WTC11 (cell line): ENCODE measurements at regions not wholly inside any gene's neighbourhood (a gene's known extent, or its start where the extent isn't known, plus 50 kb on each side); places are given as distances from the start of the nearest gene placed in this dataset.

ENCODE experiments used
- ATAC-seq: fragments of 200-7000 bp; cut with Tn5 transposase; 2 replicates; pipeline ENCODE4 v1.10.0; 2021; ENCODE audit warnings: mild to moderate bottlenecking, moderate library complexity
- CTCF ChIA-PET: fragments of 300-600 bp; sonication (Branson Sonifier 250); formaldehyde crosslinking; loops from one replicate; lab custom pipeline; 2021; ENCODE audit warnings: antibody characterized with exemption; lab: Charles Lee
- POLR2A ChIA-PET: fragments of 350-600 bp; sonication (Branson Sonifier 250); formaldehyde crosslinking; loops from one replicate; lab custom pipeline; 2021; ENCODE audit warnings: antibody characterized with exemption; lab: Charles Lee
- DNase-seq: peaks from one replicate; pipeline ENCODE4 v3.0.0; 2021; ENCODE audit warnings: low spot score
- H3K27ac Mint-ChIP-seq: 2 replicates; pipeline ENCODE4 v1.8.0; 2021; ENCODE audit warnings: mixed read lengths
- H3K27me3 Mint-ChIP-seq: 2 replicates; pipeline ENCODE4 v1.8.0; 2021; ENCODE audit warnings: low read depth, mild to moderate bottlenecking, moderate library complexity, mixed read lengths
- H3K36me3 Mint-ChIP-seq: 2 replicates; pipeline ENCODE4 v1.8.0; 2021; ENCODE audit warnings: mixed read lengths
- H3K4me1 Mint-ChIP-seq: 2 replicates; pipeline ENCODE4 v1.8.0; 2022; ENCODE audit warnings: mixed read lengths
- H3K4me3 Mint-ChIP-seq: 2 replicates; pipeline ENCODE4 v1.8.0; 2021; ENCODE audit warnings: mild to moderate bottlenecking, moderate library complexity, mixed read lengths
- H3K9me3 Mint-ChIP-seq: 2 replicates; pipeline ENCODE4 v1.8.0; 2021; ENCODE audit warnings: mixed read lengths
- CBFB ChIP-seq: sonication (generic); formaldehyde crosslinking; IDR thresholded peaks from 2 replicates; pipeline ENCODE4 v1.8.1; 2022; ENCODE audit warnings: mild to moderate bottlenecking, low read depth, missing genetic modification reagents
- CREB1 ChIP-seq: sonication (generic); formaldehyde crosslinking; IDR thresholded peaks from 2 replicates; pipeline ENCODE4 v1.8.0; 2023; ENCODE audit warnings: mild to moderate bottlenecking, missing genetic modification reagents
- CREM ChIP-seq: sonication (generic); formaldehyde crosslinking; IDR thresholded peaks from 2 replicates; pipeline ENCODE4 v1.8.1; 2022; ENCODE audit warnings: mild to moderate bottlenecking, missing genetic modification reagents, moderate library complexity
- FOXK1 ChIP-seq: sonication (generic); formaldehyde crosslinking; IDR thresholded peaks from 2 replicates; pipeline ENCODE4 v1.8.0; 2022; ENCODE audit warnings: mild to moderate bottlenecking, moderate library complexity, missing genetic modification reagents
- GRHL2 ChIP-seq: fragments of 250-450 bp; sonication (Bioruptor Pico); IDR thresholded peaks from 2 replicates; pipeline ENCODE4 v1.8.0; 2022; ENCODE audit warnings: mild to moderate bottlenecking, moderate library complexity; ENCODE audit not compliant: insufficient replicate concordance, severe bottlenecking
- GTF2I ChIP-seq: fragments of 250-450 bp; sonication (Bioruptor Pico); conservative IDR thresholded peaks from 2 replicates; pipeline ENCODE4 v1.4.0; 2021; ENCODE audit warnings: mild to moderate bottlenecking
- JAZF1 ChIP-seq: fragments of 250-450 bp; sonication (Bioruptor Pico); IDR thresholded peaks from 2 replicates; pipeline ENCODE4 v1.9.0; 2021; ENCODE audit warnings: moderate library complexity, mild to moderate bottlenecking, inconsistent platforms
- JUN ChIP-seq: sonication (generic); formaldehyde crosslinking; IDR thresholded peaks from 2 replicates; pipeline ENCODE4 v1.8.0; 2023; ENCODE audit warnings: mild to moderate bottlenecking, missing genetic modification reagents
- KAT7 ChIP-seq: sonication (generic); formaldehyde crosslinking; IDR thresholded peaks from 2 replicates; pipeline ENCODE4 v1.8.1; 2023; ENCODE audit warnings: missing genetic modification reagents, mild to moderate bottlenecking, borderline replicate concordance
- RORB ChIP-seq: fragments of 250-450 bp; sonication (Bioruptor Pico); IDR thresholded peaks from 2 replicates; pipeline ENCODE4 v1.9.0; 2021; ENCODE audit warnings: mild to moderate bottlenecking
- SMAD3 ChIP-seq: sonication (generic); formaldehyde crosslinking; IDR thresholded peaks from 2 replicates; pipeline ENCODE4 v1.8.0; 2022; ENCODE audit warnings: missing genetic modification reagents, mild to moderate bottlenecking, borderline replicate concordance
- TEAD4 ChIP-seq: sonication (generic); formaldehyde crosslinking; IDR thresholded peaks from 2 replicates; pipeline ENCODE4 v1.8.0; 2022; ENCODE audit warnings: mild to moderate bottlenecking, missing genetic modification reagents
- ZBTB21 ChIP-seq: sonication (generic); formaldehyde crosslinking; IDR thresholded peaks from 2 replicates; pipeline ENCODE4 v1.8.1; 2023; ENCODE audit warnings: mild to moderate bottlenecking, missing genetic modification reagents, borderline replicate concordance
- ZNF138 ChIP-seq: sonication (generic); formaldehyde crosslinking; conservative IDR thresholded peaks from 2 replicates; pipeline ENCODE4 v1.8.1; 2022; ENCODE audit warnings: mild to moderate bottlenecking, moderate library complexity, missing genetic modification reagents
- ZNF219 ChIP-seq: sonication (generic); formaldehyde crosslinking; IDR thresholded peaks from 2 replicates; pipeline ENCODE4 v1.8.0; 2023; ENCODE audit warnings: missing genetic modification reagents, mild to moderate bottlenecking, borderline replicate concordance
- TF ChIP-seq, protein P1 (sequence below): fragments of 250-450 bp; sonication (Bioruptor Pico); IDR thresholded peaks from 2 replicates; pipeline ENCODE4 v1.9.0; 2021; ENCODE audit warnings: mild to moderate bottlenecking, borderline replicate concordance
- TF ChIP-seq, protein P2 (sequence below): sonication (generic); formaldehyde crosslinking; IDR thresholded peaks from 2 replicates; pipeline ENCODE4 v1.8.0; 2023; ENCODE audit warnings: missing genetic modification reagents, mild to moderate bottlenecking, borderline replicate concordance
- TF ChIP-seq, protein P3 (sequence below): sonication (generic); formaldehyde crosslinking; IDR thresholded peaks from 2 replicates; pipeline ENCODE4 v1.8.1; 2022; ENCODE audit warnings: mild to moderate bottlenecking, moderate library complexity, missing genetic modification reagents
- TF ChIP-seq, protein P4 (sequence below): sonication (generic); formaldehyde crosslinking; IDR thresholded peaks from 2 replicates; pipeline ENCODE4 v1.8.0; 2022; ENCODE audit warnings: missing genetic modification reagents
- TF ChIP-seq, protein P5 (sequence below): sonication (generic); formaldehyde crosslinking; IDR thresholded peaks from 2 replicates; pipeline ENCODE4 v1.8.0; 2023; ENCODE audit warnings: missing genetic modification reagents
- TF ChIP-seq, protein P6 (sequence below): fragments of 250-450 bp; sonication (Bioruptor Pico); conservative IDR thresholded peaks from 2 replicates; pipeline ENCODE4 v1.9.0; 2021; ENCODE audit warnings: mild to moderate bottlenecking

DNA sequence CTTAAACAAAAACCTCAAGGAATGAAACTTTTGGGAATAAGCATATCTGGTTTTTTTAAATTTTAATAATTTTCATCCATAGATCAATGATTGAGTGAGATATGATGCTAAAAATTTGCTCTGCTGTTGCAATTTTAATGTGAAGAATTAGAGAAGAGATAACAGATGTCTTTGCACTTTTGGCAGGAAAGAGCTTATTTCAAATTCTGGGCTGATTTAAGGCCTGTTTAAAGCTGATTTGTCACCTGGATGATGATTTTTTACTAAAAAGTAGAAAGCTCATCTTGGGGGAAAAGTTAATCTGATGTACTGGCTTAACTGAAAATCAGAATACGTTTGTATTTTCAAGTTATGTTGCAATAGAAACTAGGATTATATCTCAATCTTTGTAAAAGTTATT lies 268.9 kb upstream of the NOVA1 start (continued):
- TF ChIP-seq GTF2I (CRISPR knock-in tag) (no peak), CBFB (no peak), CREB1 (CRISPR knock-in tag) (no peak), RORB (CRISPR knock-in tag) (no peak), JAZF1 (CRISPR knock-in tag) (no peak)
- TF ChIP-seq, protein P1, sequence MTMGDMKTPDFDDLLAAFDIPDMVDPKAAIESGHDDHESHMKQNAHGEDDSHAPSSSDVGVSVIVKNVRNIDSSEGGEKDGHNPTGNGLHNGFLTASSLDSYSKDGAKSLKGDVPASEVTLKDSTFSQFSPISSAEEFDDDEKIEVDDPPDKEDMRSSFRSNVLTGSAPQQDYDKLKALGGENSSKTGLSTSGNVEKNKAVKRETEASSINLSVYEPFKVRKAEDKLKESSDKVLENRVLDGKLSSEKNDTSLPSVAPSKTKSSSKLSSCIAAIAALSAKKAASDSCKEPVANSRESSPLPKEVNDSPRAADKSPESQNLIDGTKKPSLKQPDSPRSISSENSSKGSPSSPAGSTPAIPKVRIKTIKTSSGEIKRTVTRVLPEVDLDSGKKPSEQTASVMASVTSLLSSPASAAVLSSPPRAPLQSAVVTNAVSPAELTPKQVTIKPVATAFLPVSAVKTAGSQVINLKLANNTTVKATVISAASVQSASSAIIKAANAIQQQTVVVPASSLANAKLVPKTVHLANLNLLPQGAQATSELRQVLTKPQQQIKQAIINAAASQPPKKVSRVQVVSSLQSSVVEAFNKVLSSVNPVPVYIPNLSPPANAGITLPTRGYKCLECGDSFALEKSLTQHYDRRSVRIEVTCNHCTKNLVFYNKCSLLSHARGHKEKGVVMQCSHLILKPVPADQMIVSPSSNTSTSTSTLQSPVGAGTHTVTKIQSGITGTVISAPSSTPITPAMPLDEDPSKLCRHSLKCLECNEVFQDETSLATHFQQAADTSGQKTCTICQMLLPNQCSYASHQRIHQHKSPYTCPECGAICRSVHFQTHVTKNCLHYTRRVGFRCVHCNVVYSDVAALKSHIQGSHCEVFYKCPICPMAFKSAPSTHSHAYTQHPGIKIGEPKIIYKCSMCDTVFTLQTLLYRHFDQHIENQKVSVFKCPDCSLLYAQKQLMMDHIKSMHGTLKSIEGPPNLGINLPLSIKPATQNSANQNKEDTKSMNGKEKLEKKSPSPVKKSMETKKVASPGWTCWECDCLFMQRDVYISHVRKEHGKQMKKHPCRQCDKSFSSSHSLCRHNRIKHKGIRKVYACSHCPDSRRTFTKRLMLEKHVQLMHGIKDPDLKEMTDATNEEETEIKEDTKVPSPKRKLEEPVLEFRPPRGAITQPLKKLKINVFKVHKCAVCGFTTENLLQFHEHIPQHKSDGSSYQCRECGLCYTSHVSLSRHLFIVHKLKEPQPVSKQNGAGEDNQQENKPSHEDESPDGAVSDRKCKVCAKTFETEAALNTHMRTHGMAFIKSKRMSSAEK (CRISPR knock-in tag), result no peak

DNA sequence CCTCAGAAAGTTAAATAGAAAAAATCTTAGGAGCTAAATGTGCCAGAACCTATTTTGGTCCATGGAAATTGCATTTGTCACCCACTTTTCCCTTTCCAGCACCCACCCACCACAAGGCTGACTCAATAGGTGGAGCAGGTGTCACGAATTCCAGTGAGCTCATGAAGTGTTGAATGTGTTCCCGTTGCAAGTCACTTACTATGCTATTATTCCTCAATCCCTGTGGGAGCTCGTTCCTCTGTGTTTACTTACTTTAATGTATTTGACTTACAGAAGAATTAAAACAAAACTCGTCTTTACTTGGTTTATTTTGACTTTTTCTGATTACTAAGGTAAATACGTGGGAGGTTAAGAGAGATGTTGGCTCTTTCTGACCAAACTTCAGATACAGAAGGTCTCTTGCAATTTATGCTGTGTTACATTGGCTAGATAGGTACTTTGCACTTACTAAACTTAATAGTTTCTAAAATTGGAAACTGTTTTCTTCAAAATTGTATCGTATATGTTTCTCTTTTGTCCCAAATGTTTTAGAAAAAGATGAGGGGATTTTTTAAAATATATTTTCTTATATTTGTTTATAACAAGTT lies 269.4 kb upstream of the NOVA1 start:
- ChIA-PET POLR2A (no interaction called here), CTCF (no interaction called here)
- peaks cover 3% of the 10 kb centered on the region for H3K9me3 Mint-ChIP-seq
- H3K27ac Mint-ChIP-seq, result no peak overlapping the region
- H3K36me3 Mint-ChIP-seq, result no peaks in the 10 kb centered on the region
- DNase-seq (no peak), ATAC-seq (no peak)
- peaks cover 31% of the 10 kb centered on the region for H3K4me1 Mint-ChIP-seq
- no peaks in the 10 kb centered on the region for H3K27me3 Mint-ChIP-seq
- H3K4me3 Mint-ChIP-seq, result no peak overlapping the region
- TF ChIP-seq FOXK1 (CRISPR knock-in tag) (no peak), ZBTB21 (CRISPR knock-in tag) (no peak), JUN (CRISPR knock-in tag) (no peak), KAT7 (CRISPR knock-in tag) (no peak), GRHL2 (no peak), TEAD4 (CRISPR knock-in tag) (no peak), ZNF138 (no peak), ZNF219 (CRISPR knock-in tag) (no peak), SMAD3 (CRISPR knock-in tag) (no peak), CREM (no peak)
- TF ChIP-seq, protein P2, sequence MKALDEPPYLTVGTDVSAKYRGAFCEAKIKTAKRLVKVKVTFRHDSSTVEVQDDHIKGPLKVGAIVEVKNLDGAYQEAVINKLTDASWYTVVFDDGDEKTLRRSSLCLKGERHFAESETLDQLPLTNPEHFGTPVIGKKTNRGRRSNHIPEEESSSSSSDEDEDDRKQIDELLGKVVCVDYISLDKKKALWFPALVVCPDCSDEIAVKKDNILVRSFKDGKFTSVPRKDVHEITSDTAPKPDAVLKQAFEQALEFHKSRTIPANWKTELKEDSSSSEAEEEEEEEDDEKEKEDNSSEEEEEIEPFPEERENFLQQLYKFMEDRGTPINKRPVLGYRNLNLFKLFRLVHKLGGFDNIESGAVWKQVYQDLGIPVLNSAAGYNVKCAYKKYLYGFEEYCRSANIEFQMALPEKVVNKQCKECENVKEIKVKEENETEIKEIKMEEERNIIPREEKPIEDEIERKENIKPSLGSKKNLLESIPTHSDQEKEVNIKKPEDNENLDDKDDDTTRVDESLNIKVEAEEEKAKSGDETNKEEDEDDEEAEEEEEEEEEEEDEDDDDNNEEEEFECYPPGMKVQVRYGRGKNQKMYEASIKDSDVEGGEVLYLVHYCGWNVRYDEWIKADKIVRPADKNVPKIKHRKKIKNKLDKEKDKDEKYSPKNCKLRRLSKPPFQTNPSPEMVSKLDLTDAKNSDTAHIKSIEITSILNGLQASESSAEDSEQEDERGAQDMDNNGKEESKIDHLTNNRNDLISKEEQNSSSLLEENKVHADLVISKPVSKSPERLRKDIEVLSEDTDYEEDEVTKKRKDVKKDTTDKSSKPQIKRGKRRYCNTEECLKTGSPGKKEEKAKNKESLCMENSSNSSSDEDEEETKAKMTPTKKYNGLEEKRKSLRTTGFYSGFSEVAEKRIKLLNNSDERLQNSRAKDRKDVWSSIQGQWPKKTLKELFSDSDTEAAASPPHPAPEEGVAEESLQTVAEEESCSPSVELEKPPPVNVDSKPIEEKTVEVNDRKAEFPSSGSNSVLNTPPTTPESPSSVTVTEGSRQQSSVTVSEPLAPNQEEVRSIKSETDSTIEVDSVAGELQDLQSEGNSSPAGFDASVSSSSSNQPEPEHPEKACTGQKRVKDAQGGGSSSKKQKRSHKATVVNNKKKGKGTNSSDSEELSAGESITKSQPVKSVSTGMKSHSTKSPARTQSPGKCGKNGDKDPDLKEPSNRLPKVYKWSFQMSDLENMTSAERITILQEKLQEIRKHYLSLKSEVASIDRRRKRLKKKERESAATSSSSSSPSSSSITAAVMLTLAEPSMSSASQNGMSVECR (CRISPR knock-in tag), result no peak
- TF ChIP-seq, protein P3, sequence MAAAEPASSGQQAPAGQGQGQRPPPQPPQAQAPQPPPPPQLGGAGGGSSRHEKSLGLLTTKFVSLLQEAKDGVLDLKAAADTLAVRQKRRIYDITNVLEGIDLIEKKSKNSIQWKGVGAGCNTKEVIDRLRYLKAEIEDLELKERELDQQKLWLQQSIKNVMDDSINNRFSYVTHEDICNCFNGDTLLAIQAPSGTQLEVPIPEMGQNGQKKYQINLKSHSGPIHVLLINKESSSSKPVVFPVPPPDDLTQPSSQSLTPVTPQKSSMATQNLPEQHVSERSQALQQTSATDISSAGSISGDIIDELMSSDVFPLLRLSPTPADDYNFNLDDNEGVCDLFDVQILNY (CRISPR knock-in tag), result no peak
- TF ChIP-seq, protein P4, sequence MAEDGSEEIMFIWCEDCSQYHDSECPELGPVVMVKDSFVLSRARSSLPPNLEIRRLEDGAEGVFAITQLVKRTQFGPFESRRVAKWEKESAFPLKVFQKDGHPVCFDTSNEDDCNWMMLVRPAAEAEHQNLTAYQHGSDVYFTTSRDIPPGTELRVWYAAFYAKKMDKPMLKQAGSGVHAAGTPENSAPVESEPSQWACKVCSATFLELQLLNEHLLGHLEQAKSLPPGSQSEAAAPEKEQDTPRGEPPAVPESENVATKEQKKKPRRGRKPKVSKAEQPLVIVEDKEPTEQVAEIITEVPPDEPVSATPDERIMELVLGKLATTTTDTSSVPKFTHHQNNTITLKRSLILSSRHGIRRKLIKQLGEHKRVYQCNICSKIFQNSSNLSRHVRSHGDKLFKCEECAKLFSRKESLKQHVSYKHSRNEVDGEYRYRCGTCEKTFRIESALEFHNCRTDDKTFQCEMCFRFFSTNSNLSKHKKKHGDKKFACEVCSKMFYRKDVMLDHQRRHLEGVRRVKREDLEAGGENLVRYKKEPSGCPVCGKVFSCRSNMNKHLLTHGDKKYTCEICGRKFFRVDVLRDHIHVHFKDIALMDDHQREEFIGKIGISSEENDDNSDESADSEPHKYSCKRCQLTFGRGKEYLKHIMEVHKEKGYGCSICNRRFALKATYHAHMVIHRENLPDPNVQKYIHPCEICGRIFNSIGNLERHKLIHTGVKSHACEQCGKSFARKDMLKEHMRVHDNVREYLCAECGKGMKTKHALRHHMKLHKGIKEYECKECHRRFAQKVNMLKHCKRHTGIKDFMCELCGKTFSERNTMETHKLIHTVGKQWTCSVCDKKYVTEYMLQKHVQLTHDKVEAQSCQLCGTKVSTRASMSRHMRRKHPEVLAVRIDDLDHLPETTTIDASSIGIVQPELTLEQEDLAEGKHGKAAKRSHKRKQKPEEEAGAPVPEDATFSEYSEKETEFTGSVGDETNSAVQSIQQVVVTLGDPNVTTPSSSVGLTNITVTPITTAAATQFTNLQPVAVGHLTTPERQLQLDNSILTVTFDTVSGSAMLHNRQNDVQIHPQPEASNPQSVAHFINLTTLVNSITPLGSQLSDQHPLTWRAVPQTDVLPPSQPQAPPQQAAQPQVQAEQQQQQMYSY (CRISPR knock-in tag), result no peak
- TF ChIP-seq, protein P5, sequence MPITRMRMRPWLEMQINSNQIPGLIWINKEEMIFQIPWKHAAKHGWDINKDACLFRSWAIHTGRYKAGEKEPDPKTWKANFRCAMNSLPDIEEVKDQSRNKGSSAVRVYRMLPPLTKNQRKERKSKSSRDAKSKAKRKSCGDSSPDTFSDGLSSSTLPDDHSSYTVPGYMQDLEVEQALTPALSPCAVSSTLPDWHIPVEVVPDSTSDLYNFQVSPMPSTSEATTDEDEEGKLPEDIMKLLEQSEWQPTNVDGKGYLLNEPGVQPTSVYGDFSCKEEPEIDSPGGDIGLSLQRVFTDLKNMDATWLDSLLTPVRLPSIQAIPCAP, result no peak
- TF ChIP-seq, protein P6, sequence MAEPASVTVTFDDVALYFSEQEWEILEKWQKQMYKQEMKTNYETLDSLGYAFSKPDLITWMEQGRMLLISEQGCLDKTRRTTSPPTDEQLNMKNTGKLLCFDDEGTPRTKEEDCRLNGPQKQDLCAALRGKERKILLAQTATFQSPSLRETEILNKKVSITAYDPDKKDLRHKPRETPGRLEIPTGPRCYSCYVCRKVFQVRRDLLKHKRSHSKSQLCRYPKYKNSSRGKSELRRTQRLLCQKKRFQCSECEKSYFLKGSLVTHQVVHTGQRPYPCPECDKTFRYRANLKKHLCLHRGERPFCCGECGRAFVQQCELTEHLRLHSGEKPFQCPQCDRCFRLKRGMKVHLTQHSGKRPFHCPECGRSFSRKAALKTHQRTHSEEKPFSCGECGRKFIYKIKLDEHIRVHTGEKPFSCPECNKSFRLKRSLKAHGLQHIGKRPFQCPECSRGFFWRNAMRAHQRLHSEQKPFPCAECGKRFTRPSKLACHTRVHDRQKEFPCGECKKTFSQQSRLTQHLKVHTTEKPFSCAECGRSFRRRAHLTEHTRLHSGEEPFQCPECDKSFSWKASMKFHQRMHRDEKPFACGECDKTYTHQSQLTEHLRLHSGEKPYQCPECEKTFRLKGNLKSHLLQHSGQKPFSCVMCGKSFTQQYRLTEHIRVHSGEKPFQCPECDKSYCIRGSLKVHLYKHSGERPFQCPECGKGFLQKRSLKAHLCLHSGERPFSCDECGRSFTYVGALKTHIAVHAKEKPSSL (CRISPR knock-in tag), result no peak
